Trophoblast cell (in vitro differentiated cells and primary cell): ENCODE measurements at regions not wholly inside any gene's neighbourhood (a gene's known extent, or its start where the extent isn't known, plus 50 kb on each side); places are given as distances from the start of the nearest gene placed in this dataset.

Experiments used
- DNase-seq, 2 donors: peaks; one replicate each; pipeline ENCODE4 v3.0.0-alpha.2; 2016
- H2AFZ ChIP-seq: 2 replicates; pipeline ENCODE4 v1.6.1; 2013; ENCODE audit warnings: low read length, moderate library complexity, mild to moderate bottlenecking; ENCODE audit not compliant: insufficient read depth, poor library complexity
- H2AK5ac ChIP-seq: 2 replicates; pipeline ENCODE4 v1.6.1; 2013; ENCODE audit warnings: mild to moderate bottlenecking, low read length
- H2BK120ac ChIP-seq: 2 replicates; pipeline ENCODE4 v1.6.1; 2013; ENCODE audit warnings: low read length, mild to moderate bottlenecking, moderate library complexity; ENCODE audit not compliant: insufficient read depth, poor library complexity
- H2BK12ac ChIP-seq: 2 replicates; pipeline ENCODE4 v1.6.1; 2013; ENCODE audit warnings: mild to moderate bottlenecking, low read length, moderate library complexity
- H2BK5ac ChIP-seq: 2 replicates; pipeline ENCODE4 v1.6.1; 2013; ENCODE audit warnings: low read length, low read depth, moderate library complexity, mild to moderate bottlenecking; ENCODE audit not compliant: poor library complexity
- H3K14ac ChIP-seq: 2 replicates; pipeline ENCODE4 v1.6.1; 2013; ENCODE audit warnings: mild to moderate bottlenecking, low read length
- H3K18ac ChIP-seq: 2 replicates; pipeline ENCODE4 v1.6.1; 2013; ENCODE audit warnings: mild to moderate bottlenecking, low read length
- H3K23ac ChIP-seq: 2 replicates; pipeline ENCODE4 v1.6.1; 2013; ENCODE audit warnings: low read length
- H3K27ac ChIP-seq: 2 replicates; pipeline ENCODE4 v1.5.1; 2013; ENCODE audit warnings: low read depth, mild to moderate bottlenecking, inconsistent platforms, low read length, moderate library complexity
- H3K27me3 ChIP-seq: 2 replicates; pipeline ENCODE4 v1.6.1; 2013; ENCODE audit warnings: inconsistent platforms, mild to moderate bottlenecking, low read length, moderate library complexity; ENCODE audit not compliant: insufficient read depth
- H3K36me3 ChIP-seq, 2 experiments: 1 replicate in 1 of 2; 2 replicates in 1 of 2; pipeline ENCODE4 v1.6.1; 2013; ENCODE audit warnings: low read length in 2 of 2, mild to moderate bottlenecking in 2 of 2, moderate library complexity in 1 of 2; ENCODE audit not compliant: insufficient read depth in 2 of 2, control insufficient read depth in 1 of 2
- H3K4ac ChIP-seq: 2 replicates; pipeline ENCODE4 v1.6.1; 2013; ENCODE audit warnings: low read depth, mild to moderate bottlenecking, low read length, moderate library complexity
- H3K4me1 ChIP-seq, 2 experiments: 1 replicate in 1 of 2; 2 replicates in 1 of 2; pipeline ENCODE4 v1.6.1; 2013; ENCODE audit warnings: low read length in 2 of 2, mild to moderate bottlenecking in 2 of 2, moderate library complexity in 1 of 2; ENCODE audit not compliant: insufficient read depth in 2 of 2, control insufficient read depth in 1 of 2
- H3K4me2 ChIP-seq: 2 replicates; pipeline ENCODE4 v1.6.1; 2013; ENCODE audit warnings: inconsistent platforms, mild to moderate bottlenecking, low read length, moderate library complexity
- H3K4me3 ChIP-seq: 2 replicates; pipeline ENCODE4 v1.5.1; 2013; ENCODE audit warnings: mild to moderate bottlenecking, low read depth, low read length, inconsistent platforms
- H3K79me1 ChIP-seq: one replicate; pipeline ENCODE4 v1.6.1; 2013; ENCODE audit warnings: low read length
- H3K79me2 ChIP-seq: 2 replicates; pipeline ENCODE4 v1.6.1; 2013; ENCODE audit warnings: low read length, mild to moderate bottlenecking; ENCODE audit not compliant: control insufficient read depth, insufficient read depth, poor library complexity
- H3K9ac ChIP-seq: 2 replicates; pipeline ENCODE4 v1.6.1; 2013; ENCODE audit warnings: mild to moderate bottlenecking, low read length
- H3K9me3 ChIP-seq: 2 replicates; pipeline ENCODE4 v1.6.1; 2013; ENCODE audit warnings: low read depth, mild to moderate bottlenecking, control low read depth, inconsistent platforms, low read length; ENCODE audit not compliant: insufficient read depth
- H4K12ac ChIP-seq: 2 replicates; pipeline ENCODE4 v1.6.1; 2013; ENCODE audit warnings: low read depth, mild to moderate bottlenecking, low read length, moderate library complexity
- H4K8ac ChIP-seq: 2 replicates; pipeline ENCODE4 v1.6.1; 2013; ENCODE audit warnings: low read depth, mild to moderate bottlenecking, low read length, moderate library complexity
- H4K91ac ChIP-seq: one replicate; pipeline ENCODE4 v1.6.1; 2013; ENCODE audit warnings: low read depth, mild to moderate bottlenecking, low read length, moderate library complexity
- WGBS: extraction: QIAGEN DNeasy Blood & Tissue Kit; methylation state at CpG from one replicate; pipeline ENCODE4 v1.1.7; 2013; ENCODE audit warnings: missing lambda C conversion rate; ENCODE audit not compliant: insufficient read length, insufficient coverage; ENCODE audit errors: extremely low coverage; 5-methylcytosine and 5-hydroxymethylcytosine counted together

DNA sequence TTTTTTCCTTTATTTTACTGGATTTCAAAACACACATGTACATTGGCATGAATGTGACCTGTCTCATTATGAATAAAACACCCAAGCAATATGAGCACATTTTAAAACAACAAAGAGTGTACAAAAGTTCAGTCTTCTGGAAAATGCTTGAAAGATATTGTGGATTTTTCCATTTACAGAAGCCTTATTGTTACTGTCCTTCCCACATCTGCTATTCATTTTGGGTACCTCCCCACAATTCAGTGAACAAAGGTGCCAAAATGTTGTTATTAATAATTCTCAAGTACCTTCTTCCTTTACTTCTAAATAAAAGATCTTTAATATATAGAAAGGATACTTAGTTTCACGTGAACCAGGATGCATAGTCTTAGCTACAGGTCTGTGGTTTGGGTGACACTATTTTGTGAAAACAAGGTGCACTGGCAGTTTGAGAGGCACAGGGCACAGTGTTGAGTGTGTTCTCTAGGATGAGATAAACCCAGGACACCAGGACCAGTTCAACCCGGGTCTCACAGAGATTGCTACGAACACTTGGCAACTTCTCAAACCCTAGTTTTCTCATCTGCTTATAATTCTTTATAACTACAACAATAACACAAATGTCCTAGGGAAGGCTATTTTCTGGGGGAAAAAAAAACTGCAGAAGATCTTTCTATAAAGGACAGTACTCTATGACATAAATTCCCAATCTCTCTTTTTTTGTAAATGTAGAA is 84.5 kb upstream of the GALNT5 start:
- DNase-seq = no peak
- H3K36me3 ChIP-seq = no peaks in the 10 kb centered on the region
- H3K14ac ChIP-seq = no peak overlapping the region
- no peak overlapping the region for H2BK5ac ChIP-seq
- H2BK120ac ChIP-seq = no peak overlapping the region
- H3K9ac ChIP-seq = no peak overlapping the region
- H3K4me3 ChIP-seq = no peak overlapping the region
- H2BK12ac ChIP-seq = no peak overlapping the region
- no peaks in the 10 kb centered on the region for H3K79me2 ChIP-seq
- H4K12ac ChIP-seq = no peak overlapping the region
- H3K4me2 ChIP-seq = no peak overlapping the region
- H3K18ac ChIP-seq = no peak overlapping the region
- H2AK5ac ChIP-seq = no peak overlapping the region
- H3K4ac ChIP-seq = no peak overlapping the region
- H3K9me3 ChIP-seq = no peaks in the 10 kb centered on the region
- H4K91ac ChIP-seq = no peak overlapping the region
- no peak overlapping the region for H3K23ac ChIP-seq
- H3K27me3 ChIP-seq = no peaks in the 10 kb centered on the region
- H4K8ac ChIP-seq = no peak overlapping the region
- H2AFZ ChIP-seq = no peak overlapping the region
- no peak overlapping the region for H3K27ac ChIP-seq
- no CpG with 5 or more reads among the region's 3 CpGs for WGBS
- no peaks in the 10 kb centered on the region for H3K79me1 ChIP-seq
- H3K4me1 ChIP-seq = no peaks in the 10 kb centered on the region

DNA sequence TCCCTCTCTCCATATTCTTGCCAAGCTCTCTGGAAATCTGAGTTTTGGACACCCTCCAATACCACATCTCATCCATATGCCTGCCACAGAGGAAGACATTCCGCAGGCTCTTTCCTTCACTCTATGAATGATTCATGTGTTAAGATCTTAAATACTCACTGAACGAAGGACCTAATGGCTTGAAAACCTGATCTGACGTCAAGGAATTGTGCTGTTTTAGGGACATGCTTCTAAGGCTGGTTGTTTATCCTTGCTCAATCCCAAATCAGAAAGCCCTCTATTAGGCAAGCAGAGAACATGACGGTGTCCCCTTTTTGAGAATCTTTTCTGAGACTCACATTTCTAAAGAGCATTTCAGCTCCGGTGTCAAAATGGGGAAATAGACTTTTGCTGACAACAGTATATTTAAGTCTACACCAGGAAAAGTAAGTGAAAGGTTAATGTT is 83.7 kb upstream of the GALNT5 start:
- Histone ChIP-seq H3K14ac (no peak overlapping the region), H3K4me2 (no peak overlapping the region), H4K91ac (no peak overlapping the region), H2BK12ac (no peak overlapping the region), H3K27ac (no peak overlapping the region), H3K4me3 (no peak overlapping the region), H3K4ac (no peak overlapping the region), H2AFZ (no peak overlapping the region), H3K4me1 (no peaks in the 10 kb centered on the region), H3K27me3 (no peaks in the 10 kb centered on the region), H3K79me2 (no peaks in the 10 kb centered on the region), H3K36me3 (no peaks in the 10 kb centered on the region), H3K79me1 (no peaks in the 10 kb centered on the region), H3K23ac (no peak overlapping the region), H2BK5ac (no peak overlapping the region), H4K12ac (no peak overlapping the region), H3K9ac (no peak overlapping the region), H3K9me3 (no peaks in the 10 kb centered on the region), H3K18ac (no peak overlapping the region), H4K8ac (no peak overlapping the region), H2BK120ac (no peak overlapping the region), H2AK5ac (no peak overlapping the region)
- WGBS = no CpG with 5 or more reads among the region's 5 CpGs
- peak; percentile 13 to 36 for DNase-seq

DNA sequence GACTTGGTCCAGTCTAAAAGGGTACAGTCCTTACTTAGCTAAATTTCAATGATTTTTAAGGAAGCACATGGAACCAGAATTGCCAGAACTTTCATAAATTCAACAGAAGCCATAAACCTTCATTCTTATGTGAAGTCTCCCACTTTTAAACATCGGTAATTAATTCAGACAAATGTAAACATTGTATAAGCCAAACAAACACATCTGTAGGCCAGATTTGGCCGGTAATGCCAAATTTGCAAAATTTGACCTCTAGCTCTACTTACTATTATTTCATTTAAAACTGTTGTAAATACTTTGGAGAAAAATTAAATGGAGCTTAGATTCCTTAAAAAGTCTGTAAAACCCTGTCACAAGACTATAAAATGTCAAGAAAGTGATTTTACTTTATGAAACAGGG is 83.2 kb upstream of the GALNT5 start:
- no peak overlapping the region for H3K18ac ChIP-seq
- no peak overlapping the region for H3K4me2 ChIP-seq
- no peak overlapping the region for H2AK5ac ChIP-seq
- H4K12ac ChIP-seq = no peak overlapping the region
- no peak overlapping the region for H4K8ac ChIP-seq
- no peak overlapping the region for H2BK120ac ChIP-seq
- H2BK12ac ChIP-seq = no peak overlapping the region
- no peaks in the 10 kb centered on the region for H3K79me1 ChIP-seq
- no peak overlapping the region for H3K4me3 ChIP-seq
- H2AFZ ChIP-seq = no peak overlapping the region
- H2BK5ac ChIP-seq = no peak overlapping the region
- no peak overlapping the region for H3K9ac ChIP-seq
- no peaks in the 10 kb centered on the region for H3K4me1 ChIP-seq
- no peaks in the 10 kb centered on the region for H3K9me3 ChIP-seq
- no peak overlapping the region for H3K23ac ChIP-seq
- H3K27me3 ChIP-seq = no peaks in the 10 kb centered on the region
- H3K79me2 ChIP-seq = no peaks in the 10 kb centered on the region
- H3K4ac ChIP-seq = no peak overlapping the region
- no CpG with 5 or more reads among the region's 2 CpGs for WGBS
- no peak for DNase-seq
- H4K91ac ChIP-seq = no peak overlapping the region
- no peaks in the 10 kb centered on the region for H3K36me3 ChIP-seq
- H3K27ac ChIP-seq = no peak overlapping the region
- no peak overlapping the region for H3K14ac ChIP-seq

DNA sequence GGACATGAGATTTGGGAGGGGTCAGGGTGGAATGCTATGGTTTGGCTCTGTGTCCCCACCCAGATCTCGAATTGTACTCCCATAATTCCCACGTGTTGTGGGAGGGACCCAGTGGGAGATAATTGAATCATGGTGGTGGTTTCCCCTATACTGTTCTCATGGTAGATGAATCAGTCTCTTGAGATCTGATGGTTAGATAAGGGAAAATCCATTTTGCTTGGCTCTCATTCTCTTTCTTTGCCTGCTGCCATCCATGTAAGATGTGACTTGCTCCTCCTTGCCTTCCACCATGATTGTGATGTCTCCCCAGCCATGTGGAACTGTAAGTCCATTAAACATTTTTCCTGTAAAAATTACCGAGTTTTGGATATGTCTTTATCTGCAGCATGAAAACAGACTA is 80.9 kb upstream of the GALNT5 start:
- no peak overlapping the region for H3K4me2 ChIP-seq
- no peak overlapping the region for H2BK120ac ChIP-seq
- no peak overlapping the region for H3K23ac ChIP-seq
- no peak for DNase-seq
- H3K9me3 ChIP-seq = no peaks in the 10 kb centered on the region
- H2AK5ac ChIP-seq = no peak overlapping the region
- no peak overlapping the region for H2BK5ac ChIP-seq
- H3K27ac ChIP-seq = no peak overlapping the region
- H4K8ac ChIP-seq = no peak overlapping the region
- no peaks in the 10 kb centered on the region for H3K36me3 ChIP-seq
- WGBS = no CpG with 5 or more reads among the region's 3 CpGs
- no peaks in the 10 kb centered on the region for H3K27me3 ChIP-seq
- H3K79me1 ChIP-seq = no peaks in the 10 kb centered on the region
- no peak overlapping the region for H3K14ac ChIP-seq
- no peak overlapping the region for H3K9ac ChIP-seq
- H2AFZ ChIP-seq = no peak overlapping the region
- no peak overlapping the region for H4K12ac ChIP-seq
- H3K4me3 ChIP-seq = no peak overlapping the region
- H3K4ac ChIP-seq = no peak overlapping the region
- no peaks in the 10 kb centered on the region for H3K4me1 ChIP-seq
- H3K18ac ChIP-seq = no peak overlapping the region
- no peak overlapping the region for H4K91ac ChIP-seq
- no peaks in the 10 kb centered on the region for H3K79me2 ChIP-seq
- no peak overlapping the region for H2BK12ac ChIP-seq
